NCI-H510A treated with DMSO at 0.1 percent for 48 hours (cell line): ENCODE measurements at regions not wholly inside any gene's neighbourhood (a gene's known extent, or its start where the extent isn't known, plus 50 kb on each side); places are given as distances from the start of the nearest gene placed in this dataset.
A peak's percentile ranks its signal among the peaks of the same experiment; 100 is the strongest.

ENCODE experiments used
- DNase-seq: peaks from one replicate; lab custom pipeline; 2025; lab: John Stamatoyannopoulos, UW

GRCh38 chr4:100804576-100805360 is 286.9 kb upstream of the EMCN start:
- no peak for DNase-seq

GRCh38 chr4:100803751-100804150 is 285.9 kb upstream of the EMCN start:
- no peak for DNase-seq

- no peak for DNase-seq
These were observed 282.1 kb upstream of the EMCN start for GRCh38 chr4:100799761-100800539.

- DNase-seq, result no peak
These were observed 280.0 kb upstream of the EMCN start for GRCh38 chr4:100797791-100798190.

GRCh38 chr4:100797356-100797755 is 279.5 kb upstream of the EMCN start:
- DNase-seq, result no peak

GRCh38 chr4:100796332-100796731 is 278.5 kb upstream of the EMCN start:
- no peak for DNase-seq

GRCh38 chr4:100795581-100795980 is 277.8 kb upstream of the EMCN start:
- DNase-seq, result no peak

- no peak for DNase-seq
These were observed 273.2 kb upstream of the EMCN start for GRCh38 chr4:100790836-100791615.

GRCh38 chr4:100789991-100790390 is 272.2 kb upstream of the EMCN start:
- DNase-seq, result no peak

GRCh38 chr4:100786481-100786880 is 268.7 kb upstream of the EMCN start:
- DNase-seq, result no peak

- no peak for DNase-seq
These were observed 264.5 kb upstream of the EMCN start for GRCh38 chr4:100782356-100782755.

- no peak for DNase-seq
These were observed 263.6 kb upstream of the EMCN start for GRCh38 chr4:100781435-100781834.

GRCh38 chr4:100780126-100780525 is 262.3 kb upstream of the EMCN start:
- DNase-seq, result peak; percentile 5

- no peak for DNase-seq
These were observed 260.6 kb upstream of the EMCN start for GRCh38 chr4:100778431-100778830.

GRCh38 chr4:100762738-100763137 is 244.9 kb upstream of the EMCN start:
- no peak for DNase-seq

- no peak for DNase-seq
These were observed 236.9 kb upstream of the EMCN start for GRCh38 chr4:100754751-100755150.

- DNase-seq, result no peak
These were observed 228.4 kb upstream of the EMCN start for GRCh38 chr4:100746141-100746739.

GRCh38 chr4:100742045-100742444 is 224.2 kb upstream of the EMCN start:
- no peak for DNase-seq

GRCh38 chr4:100739426-100739825 is 221.6 kb upstream of the EMCN start:
- DNase-seq, result no peak

- no peak for DNase-seq
These were observed 220.7 kb upstream of the EMCN start for GRCh38 chr4:100738196-100739165.
